ENCODE measurements at regions not wholly inside any gene's neighbourhood (a gene's known extent, or its start where the extent isn't known, plus 50 kb on each side); places are given as distances from the start of the nearest gene placed in this dataset.

- DNase-seq, result no peak
- intact Hi-C loops (cut with DNase I, micrococcal nuclease), result no loop called here
- no peak for ATAC-seq
These were observed 54.0 kb upstream of the PACRGL start for GRCh38 chr4:20646287-20646686.

Small RNA genes in the stretch of these regions (microRNA-seq; reads per million reads assigned to microRNA genes)
- 12.8 to 58.5 reads per million in 2 donors for gene MIR218-1
